Type B pancreatic cell (in vitro differentiated cells): ENCODE measurements at regions not wholly inside any gene's neighbourhood (a gene's known extent, or its start where the extent isn't known, plus 50 kb on each side); places are given as distances from the start of the nearest gene placed in this dataset.

Source experiments
- DNase-seq: peaks from one replicate; pipeline ENCODE4 v3.0.0; 2021; ENCODE audit warnings: mixed read lengths; ENCODE audit not compliant: unreplicated experiment; ENCODE audit errors: extremely low spot score
- H3K27ac Mint-ChIP-seq: 2 replicates; pipeline ENCODE4 v1.8.0; 2021; ENCODE audit warnings: mild to moderate bottlenecking, mixed read lengths
- H3K27me3 Mint-ChIP-seq: 2 replicates; pipeline ENCODE4 v1.8.0; 2021; ENCODE audit warnings: mixed read lengths
- H3K36me3 Mint-ChIP-seq: 2 replicates; pipeline ENCODE4 v1.8.0; 2021; ENCODE audit warnings: mixed read lengths
- H3K4me1 Mint-ChIP-seq: one replicate; pipeline ENCODE4 v1.8.0; 2021; ENCODE audit warnings: mixed read lengths; ENCODE audit not compliant: unreplicated experiment
- H3K4me3 Mint-ChIP-seq: 2 replicates; pipeline ENCODE4 v1.8.0; 2021; ENCODE audit warnings: mild to moderate bottlenecking, mixed read lengths
- H3K9me3 Mint-ChIP-seq: 2 replicates; pipeline ENCODE4 v1.8.0; 2021; ENCODE audit warnings: mixed read lengths
- CTCF ChIP-seq: fragments of 200-600 bp; sonication (generic); conservative IDR thresholded peaks from 2 replicates; pipeline ENCODE4 v1.5.0; 2021; ENCODE audit warnings: antibody characterized with exemption, mild to moderate bottlenecking

DNA sequence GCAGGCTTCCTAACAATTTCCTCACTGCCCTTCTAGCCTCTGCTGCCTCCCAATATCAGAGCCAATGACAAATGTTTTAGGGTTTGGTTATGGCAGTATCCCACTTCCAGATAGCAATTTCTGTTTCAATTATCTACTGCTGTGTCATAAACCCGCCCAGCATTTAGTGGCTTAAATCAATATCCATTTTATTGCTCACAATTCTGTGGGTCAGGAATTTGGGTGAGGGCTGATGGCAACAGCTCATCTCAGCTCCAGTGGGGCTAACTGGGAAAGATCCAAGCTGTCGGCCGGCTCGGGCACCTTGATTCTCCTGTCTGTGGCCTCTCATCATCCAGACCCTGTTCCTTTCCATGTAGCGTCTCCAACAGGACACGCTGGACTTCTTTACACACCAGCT lies 85.3 kb upstream of the GOLGA8J start:
- Mint-ChIP-seq H3K27ac (no peak overlapping the region), H3K4me1 (no peaks in the 10 kb centered on the region), H3K36me3 (no peaks in the 10 kb centered on the region), H3K27me3 (no peaks in the 10 kb centered on the region), H3K4me3 (no peak overlapping the region), H3K9me3 (no peaks in the 10 kb centered on the region)
- TF ChIP-seq CTCF: no peak
- no peak for DNase-seq

DNA sequence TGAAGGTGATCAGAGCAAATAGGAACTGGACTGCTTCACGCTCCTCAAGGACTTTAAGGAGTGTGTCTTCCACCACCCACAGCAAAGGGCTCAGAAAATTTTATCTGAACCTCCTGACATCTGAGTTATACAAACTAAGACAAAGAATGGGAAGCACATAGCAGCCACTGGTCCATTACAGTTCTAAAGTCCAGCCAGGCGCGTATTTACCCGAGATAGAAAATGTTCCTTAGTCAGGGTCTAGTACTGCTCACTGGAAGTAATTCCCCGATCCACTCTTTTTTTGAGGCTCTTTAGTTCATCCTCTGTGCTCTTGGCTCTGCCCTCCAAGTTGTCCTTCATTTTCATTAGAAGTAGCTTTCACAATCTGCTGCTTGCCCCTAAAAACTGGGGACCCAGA lies 88.5 kb upstream of the GOLGA8J start:
- no peaks in the 10 kb centered on the region for H3K9me3 Mint-ChIP-seq
- no peak for DNase-seq

GRCh38 chr15:29990954-29991353 lies 91.8 kb upstream of the GOLGA8J start:
- Mint-ChIP-seq H3K27me3 (peaks cover 8% of the 10 kb centered on the region), H3K36me3 (no peaks in the 10 kb centered on the region), H3K4me3 (no peak overlapping the region), H3K27ac (no peak overlapping the region), H3K9me3 (no peaks in the 10 kb centered on the region), H3K4me1 (no peaks in the 10 kb centered on the region)
- TF ChIP-seq CTCF: no peak
- DNase-seq: no peak

More for the DNA sequence above, 88.5 kb upstream of the GOLGA8J start:
- H3K4me1 Mint-ChIP-seq: no peaks in the 10 kb centered on the region
- TF ChIP-seq CTCF: no peak
- no peak overlapping the region for H3K27ac Mint-ChIP-seq
- H3K4me3 Mint-ChIP-seq: no peak overlapping the region
- no peaks in the 10 kb centered on the region for H3K27me3 Mint-ChIP-seq
- no peaks in the 10 kb centered on the region for H3K36me3 Mint-ChIP-seq

DNA sequence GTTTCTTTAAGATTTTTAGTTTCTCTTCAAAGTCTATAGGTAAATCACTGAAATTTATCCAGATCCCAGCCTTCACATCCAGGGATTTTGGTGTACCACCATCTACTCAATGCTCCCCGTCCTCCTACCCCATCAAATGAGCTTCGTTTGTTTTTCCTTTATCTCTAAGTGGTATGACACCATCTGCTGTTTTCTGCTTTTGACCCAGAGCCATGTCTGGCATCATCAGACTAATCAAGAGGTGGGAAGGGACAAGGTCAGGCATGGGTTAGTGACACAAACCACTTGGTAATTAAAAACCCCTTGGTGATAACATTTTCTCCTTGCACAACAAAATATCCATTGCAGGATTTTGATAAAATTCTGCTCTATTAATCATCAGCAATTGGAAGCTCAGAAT lies 92.7 kb upstream of the GOLGA8J start:
- no peaks in the 10 kb centered on the region for H3K4me1 Mint-ChIP-seq
- H3K36me3 Mint-ChIP-seq: no peaks in the 10 kb centered on the region
- TF ChIP-seq CTCF: no peak
- H3K27me3 Mint-ChIP-seq: peaks cover 15% of the 10 kb centered on the region
- no peaks in the 10 kb centered on the region for H3K9me3 Mint-ChIP-seq
- DNase-seq: no peak
- no peak overlapping the region for H3K4me3 Mint-ChIP-seq
- H3K27ac Mint-ChIP-seq: no peak overlapping the region

DNA sequence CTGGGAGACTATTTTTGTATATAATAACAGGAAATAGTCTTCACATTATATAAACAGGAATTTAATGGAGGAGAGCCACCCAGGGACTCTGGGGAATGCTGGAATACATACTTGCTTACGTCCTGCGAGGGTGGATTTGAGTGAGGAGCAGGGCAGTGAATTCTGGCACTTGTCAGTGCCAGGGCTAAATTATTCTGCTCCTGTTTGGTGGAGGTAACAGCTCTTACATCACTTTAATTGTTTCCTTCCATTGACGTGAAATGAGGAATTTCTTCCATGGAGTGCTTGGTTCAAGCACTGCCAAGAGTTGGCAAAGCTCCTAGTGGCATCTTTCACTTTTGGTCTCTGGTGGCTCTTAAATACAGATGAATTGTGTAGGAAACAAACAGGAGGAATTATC lies 94.1 kb upstream of the GOLGA8J start:
- Mint-ChIP-seq H3K36me3 (no peaks in the 10 kb centered on the region), H3K27me3 (peaks cover 20% of the 10 kb centered on the region), H3K27ac (no peak overlapping the region), H3K9me3 (no peaks in the 10 kb centered on the region), H3K4me3 (no peak overlapping the region), H3K4me1 (no peaks in the 10 kb centered on the region)
- DNase-seq: no peak
- TF ChIP-seq CTCF: no peak

- no peaks in the 10 kb centered on the region for H3K36me3 Mint-ChIP-seq
- DNase-seq: no peak
Observed at GRCh38 chr15:29986946-29987345, 95.8 kb upstream of the GOLGA8J start.

More at GRCh38 chr15:29986946-29987345, 95.8 kb upstream of the GOLGA8J start:
- TF ChIP-seq CTCF: no peak
- Mint-ChIP-seq H3K27ac (no peak overlapping the region), H3K4me3 (no peak overlapping the region), H3K4me1 (no peaks in the 10 kb centered on the region), H3K27me3 (peaks cover 23% of the 10 kb centered on the region), H3K9me3 (no peaks in the 10 kb centered on the region)
